Eye (tissue), 1 donor: ENCODE measurements at regions not wholly inside any gene's neighbourhood (a gene's known extent, or its start where the extent isn't known, plus 50 kb on each side); places are given as distances from the start of the nearest gene placed in this dataset.

Source experiments
- DNase-seq: peaks from one replicate; pipeline ENCODE4 v3.0.0-alpha.2; 2015

DNA sequence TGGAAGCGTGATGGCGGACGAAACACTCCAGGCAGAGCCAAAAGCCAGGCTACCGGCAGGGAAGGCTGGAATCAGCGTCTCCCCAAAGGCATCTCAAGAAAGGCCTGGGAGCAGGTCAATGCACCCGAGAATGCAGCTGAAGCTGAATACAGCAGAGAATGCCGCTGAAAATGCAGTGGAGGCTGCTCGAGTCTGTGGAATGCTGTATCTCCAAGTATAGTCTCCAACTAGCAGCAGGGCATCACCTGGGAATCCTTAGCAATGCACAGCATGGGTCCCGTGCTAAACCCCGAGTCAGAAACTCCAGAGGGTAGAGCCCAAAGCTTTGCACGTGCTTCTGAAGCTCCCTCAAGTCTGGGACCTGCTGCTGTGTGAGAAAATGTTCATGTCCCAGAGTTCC, 191.1 kb upstream of the ALKAL2 start:
- no peak for DNase-seq

DNA sequence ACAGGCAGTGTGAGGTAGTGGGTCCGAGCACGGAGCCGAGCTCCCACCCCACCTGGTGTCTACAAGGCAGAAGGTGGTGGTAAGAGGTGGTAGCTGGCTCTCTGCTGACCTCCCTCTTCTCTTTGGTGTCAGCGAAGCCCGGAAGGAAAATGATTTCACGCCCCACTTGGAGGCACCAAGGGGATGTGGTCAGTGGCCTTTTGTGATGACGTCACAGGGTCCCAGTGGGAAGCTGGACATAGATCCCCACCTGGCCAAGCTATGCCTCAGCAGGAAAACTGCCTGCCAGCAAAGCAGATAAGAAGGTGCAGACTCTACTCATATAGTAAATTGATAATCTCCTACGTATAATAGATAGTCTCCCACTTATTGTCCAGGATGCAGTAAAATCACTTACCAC, 183.7 kb upstream of the ALKAL2 start:
- no peak for DNase-seq

DNA sequence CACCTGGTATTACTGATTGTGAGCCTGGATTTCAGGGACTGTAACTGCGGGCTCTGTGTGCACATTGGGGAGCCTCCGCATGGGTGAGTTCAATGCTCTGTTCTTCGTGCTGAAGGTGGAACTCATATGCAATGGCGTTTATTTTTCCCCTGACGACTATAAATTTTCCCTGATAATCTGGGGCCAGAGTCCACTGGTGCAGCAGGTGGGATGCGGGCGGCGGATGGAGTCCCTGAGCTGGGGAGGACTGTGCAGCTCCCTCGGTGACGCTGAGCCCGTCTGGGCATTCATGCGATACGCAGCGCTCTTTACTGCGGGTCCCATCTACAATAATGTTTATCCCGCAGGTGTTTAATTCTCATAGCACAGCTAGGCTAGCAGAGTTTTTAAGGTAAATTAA, 181.6 kb upstream of the ALKAL2 start:
- no peak for DNase-seq

DNA sequence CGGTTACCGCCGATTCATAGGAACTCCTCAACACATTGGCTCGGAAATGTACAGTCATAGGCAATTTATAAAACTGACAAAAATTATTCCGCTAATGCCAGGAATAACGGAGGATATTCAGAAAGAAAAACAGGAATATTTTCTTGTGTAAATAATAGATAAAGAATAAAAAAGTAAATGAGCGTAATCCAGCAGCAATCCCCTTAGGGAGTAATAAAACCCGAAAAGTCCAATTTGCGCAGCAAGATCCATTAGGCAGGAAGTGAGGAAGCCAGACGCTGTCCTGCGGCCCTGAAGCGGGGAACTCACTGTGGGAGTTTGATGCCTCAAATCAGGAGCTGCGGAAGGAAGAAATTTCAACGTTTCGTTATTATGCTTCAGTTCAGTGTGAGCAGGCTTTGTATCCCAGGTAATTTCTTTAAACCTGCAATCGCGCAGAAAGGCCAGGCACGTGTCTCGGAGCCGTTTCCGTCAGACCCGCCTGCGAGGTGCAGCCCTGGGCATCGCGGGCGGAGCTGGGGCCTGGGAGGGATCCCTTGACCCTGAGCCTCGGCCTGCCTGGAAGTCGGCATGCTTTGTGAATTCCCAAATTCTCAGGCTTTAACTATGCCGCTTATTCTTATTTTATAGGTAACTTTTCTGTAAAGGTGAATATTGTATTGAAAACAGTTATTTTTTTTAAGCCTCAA, 180.9 kb upstream of the ALKAL2 start:
- DNase-seq, result peak; percentile 47

DNA sequence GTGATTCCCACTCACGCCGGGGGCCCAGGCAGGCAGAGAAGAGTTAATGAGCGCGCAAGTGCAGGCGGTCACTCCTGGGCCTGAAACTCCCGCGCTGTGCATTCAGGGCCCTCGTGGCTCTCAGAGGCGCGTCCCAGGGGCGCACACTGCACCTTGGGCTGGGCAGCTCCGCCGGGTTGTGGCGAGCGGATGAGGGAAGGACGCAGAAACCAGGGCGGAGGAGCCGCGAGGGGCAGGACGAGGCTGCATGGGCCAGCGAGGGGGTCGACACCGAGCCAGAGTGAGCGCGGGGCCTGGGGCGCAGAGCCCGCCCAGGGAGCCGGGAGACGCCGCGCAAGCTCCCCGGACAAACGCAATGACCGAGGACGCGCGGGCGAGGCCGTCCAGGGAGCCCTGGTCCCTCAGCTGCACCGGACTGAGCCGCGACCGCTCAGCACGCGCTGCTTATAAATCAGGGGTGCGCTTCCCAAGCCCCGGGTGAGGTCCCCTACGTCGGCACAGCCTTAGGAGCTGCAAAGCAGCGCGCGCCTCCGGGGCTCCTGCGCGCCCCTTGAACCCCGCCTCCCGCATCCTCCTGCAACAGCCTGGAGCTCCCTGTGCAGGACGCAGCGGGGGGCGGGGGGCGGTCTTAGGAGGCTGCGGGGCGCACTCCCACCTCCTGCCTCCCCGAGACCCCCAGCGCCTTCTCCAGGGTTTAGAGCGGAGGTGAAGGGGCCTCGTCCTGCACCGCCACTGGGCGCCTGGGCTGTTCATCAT, 180.2 kb upstream of the ALKAL2 start:
- DNase-seq, result peak; percentile 64

DNA sequence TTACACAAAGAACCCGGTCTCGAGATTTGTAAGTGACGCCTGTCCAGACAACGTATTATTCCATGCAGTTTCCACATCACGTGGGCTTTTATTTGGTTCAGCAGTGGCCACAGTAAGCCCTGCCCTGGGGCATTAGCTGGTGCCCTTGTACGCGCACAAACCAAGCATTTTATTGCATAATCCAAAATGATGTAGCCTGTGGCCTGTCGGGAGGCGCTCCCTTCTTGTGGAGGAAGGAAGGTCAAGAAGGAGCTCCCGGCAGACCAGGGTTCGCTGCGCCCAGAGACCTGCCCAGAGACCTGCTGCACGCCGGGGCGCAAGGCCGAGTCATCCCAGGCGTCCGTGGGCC, 179.6 kb upstream of the ALKAL2 start:
- no peak for DNase-seq

DNA sequence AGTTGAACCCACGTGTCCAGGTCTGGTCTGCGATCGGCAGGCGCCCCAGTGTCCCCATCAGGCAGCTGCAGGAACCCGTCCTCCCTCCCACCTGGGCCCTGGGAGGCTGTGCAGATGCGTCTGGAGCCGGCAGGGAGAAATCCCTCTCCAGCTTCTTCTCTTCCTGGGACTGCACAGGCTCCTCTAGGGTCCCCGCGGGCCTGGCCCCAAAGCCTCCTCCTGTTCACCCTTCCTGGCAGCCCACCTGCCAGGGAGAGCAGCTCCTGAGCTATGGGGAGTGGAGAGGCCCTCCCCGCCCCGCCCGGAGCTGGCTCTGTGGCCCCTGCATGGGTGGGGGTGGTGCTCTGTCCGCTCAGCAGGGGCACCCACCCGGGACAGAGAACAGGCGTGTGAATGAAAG, 179.2 kb upstream of the ALKAL2 start:
- DNase-seq, result no peak

DNA sequence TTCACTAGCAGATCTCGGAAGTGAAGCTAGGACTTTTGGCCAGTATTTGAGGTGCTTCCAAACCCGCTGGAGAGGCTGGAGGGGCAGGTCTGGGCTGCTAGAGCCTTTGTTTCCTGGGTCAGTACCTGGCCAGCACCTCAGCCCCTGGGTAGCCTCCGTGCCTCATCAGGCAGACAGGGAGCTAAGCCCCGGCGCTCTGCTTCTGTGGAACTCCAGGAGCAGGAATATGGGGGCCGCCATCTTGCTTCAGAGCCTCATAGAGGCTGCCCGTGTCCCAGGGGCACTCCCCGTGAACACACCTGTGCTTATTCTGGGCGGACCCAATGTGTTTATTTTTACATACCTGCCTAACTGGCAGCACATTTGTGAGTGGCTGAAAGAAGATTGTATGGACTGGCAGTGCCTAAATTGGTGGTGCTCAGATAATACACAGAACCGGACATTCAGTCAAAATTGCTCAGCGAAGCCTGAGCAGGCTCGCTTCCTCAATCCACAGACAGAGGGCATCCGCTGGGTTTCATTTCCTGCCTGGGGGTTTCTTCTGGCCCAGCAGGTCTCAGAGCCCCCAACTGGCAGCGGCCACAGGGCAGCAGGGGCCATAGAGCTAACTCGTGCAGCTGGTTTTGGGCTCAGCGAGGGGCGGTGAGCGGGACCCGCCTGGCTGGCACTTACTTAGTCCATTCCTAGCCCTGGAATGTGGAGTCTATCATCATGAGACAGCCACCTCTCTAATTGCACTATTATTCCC, 176.8 kb upstream of the ALKAL2 start:
- no peak for DNase-seq

DNA sequence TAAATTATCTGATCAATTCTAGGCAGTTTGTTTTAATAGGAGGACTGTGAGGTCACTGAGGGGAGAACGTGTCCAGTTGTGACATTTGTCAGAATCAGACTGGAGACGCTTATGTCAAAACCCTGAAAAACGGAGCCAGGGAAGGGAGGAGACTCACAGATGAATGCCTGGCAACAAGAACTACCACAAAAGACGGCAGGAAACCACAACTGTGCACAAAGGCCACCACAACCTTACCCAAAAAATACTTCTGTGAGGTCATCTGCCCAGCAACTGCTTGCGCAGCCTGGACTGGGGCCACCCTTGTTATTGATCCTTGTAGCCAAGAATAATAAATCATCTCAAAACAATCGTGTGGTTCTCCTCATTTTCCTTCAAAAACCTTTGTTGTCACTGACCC, 173.0 kb upstream of the ALKAL2 start:
- DNase-seq, result no peak

DNA sequence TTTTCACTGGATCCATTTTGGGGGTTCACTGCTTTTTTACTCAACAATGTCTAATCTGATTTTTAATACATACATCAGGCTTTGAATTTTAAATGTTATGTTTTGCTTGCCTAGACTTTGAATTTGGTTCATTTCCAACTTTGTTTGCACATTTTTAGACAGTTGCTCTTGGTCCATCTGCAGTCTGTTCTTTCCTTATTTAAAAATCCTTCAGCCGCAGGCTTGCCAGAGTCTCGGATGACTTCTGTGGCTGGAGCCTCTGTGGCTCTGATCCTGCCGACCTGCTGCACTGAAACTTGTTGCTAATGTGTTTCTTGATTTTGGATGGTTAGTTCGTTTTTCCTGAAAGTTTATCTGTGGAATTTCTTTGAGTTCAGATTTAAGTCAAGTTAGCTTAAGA, 172.0 kb upstream of the ALKAL2 start:
- DNase-seq, result no peak

DNA sequence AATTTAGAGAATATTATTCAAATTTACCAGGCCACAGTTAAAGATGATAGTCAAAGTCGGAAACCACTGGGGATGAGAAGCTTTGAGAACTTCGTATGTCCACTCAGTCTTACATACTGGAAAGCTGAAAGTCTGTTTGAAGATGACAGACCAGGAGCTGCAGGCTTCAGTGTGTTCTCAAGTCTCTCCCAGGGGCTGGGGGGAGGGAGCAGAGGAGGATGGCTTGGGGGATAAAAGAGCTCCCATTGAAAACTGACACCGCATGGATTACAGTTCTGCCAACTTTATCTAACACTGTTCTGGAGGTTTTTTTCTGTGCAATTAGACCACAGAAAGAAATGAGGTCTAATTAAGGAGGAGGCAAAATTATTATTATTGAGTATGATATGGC, 170.5 kb upstream of the ALKAL2 start:
- no peak for DNase-seq

DNA sequence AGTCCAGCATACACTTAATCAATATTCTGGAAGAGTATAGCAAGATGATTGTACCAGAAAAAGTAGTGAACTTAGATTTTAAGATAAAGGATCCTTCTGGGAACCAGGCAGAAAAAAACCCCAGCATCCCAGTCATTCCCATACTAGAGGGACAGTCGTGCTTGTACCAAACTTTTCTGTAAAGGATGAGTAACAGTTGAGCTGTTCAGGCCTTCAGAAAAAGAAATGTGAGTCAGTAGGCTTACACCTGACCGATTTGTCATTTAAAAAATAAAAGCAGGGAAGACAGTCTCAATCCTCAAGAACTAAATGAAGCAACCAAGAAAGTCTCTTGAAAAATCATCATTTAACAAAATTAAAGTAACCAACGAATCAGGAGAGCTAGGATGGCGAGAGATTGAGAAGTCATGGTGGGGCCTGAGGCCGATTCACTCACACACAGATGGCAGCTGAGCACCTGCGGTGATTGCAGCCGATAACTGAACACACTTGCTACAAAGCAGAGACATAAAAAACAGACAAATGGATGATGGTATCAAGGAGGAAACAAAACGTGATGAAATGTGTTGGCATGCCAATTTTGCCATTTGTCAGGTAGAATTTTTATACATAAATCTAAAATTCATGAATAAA, 170.0 kb upstream of the ALKAL2 start:
- no peak for DNase-seq

DNA sequence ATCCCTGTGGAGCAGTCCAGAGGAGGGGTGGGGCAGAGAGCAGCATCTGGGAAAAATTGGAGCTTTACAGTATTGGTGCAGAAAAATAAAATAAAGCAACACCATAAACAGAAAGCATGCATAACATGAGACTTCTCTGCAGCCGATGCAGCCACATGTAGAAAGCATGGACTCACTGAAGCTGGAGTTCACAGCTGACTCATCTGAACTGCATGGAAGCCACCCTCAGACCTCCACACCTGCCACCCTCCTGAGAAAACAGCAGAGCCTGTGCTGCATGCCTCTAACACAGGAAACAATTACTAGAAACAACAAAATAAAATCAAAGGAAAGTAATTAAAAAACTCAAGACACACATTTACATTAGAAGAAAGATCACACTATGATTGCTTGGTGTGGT, 169.4 kb upstream of the ALKAL2 start:
- no peak for DNase-seq

DNA sequence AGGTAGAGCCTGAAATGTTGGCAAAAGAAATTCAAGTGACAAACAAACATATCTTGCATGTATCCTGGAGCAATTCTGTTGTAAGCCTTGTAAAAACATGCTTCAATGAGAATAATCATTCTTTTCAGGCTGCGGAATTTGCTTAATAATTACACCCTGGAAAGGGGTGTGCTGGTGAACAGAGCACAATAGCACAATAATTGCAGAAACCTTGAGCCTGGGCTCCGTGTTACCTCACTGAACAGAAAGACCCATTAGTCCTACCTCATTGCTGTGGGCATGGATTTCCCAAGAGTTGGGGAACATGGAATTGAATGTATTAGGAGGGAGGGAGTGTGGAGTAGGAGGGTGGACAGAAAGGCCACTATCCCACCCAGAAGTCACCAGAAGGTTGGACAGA, 168.0 kb upstream of the ALKAL2 start:
- no peak for DNase-seq

DNA sequence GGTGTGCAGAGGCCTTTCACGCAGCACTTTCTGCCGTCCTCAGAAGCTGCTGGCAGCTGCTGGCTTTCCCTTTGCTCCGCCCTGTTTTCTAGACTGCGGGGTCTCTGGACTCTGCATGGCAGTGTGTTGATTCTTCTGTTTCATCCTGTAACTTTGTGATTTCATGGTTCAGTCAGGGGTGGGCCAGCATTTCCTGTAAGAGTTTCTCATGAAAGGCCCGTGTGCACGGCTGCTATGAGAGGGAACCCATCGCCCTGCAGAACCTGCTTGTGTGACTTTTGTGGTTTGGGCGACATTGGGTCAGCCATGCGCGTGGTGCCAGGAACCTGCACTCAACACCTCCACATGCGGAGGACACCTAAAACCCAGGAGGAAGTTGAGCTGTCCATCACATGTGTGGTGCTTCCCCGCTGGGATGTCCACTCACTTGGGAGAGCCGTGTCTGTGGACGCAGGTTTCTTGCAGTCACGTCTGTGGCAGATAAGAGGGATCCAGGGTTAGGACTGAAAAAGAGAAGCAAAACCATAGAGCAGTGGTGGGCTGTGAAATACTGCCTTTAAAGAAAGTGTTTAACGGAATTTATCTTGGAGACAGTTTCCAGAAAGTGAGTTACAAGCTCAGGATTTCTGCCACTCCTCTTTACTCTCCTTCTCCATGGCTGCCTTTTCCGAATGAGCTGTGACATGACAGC, 167.3 kb upstream of the ALKAL2 start:
- peak; percentile 35 for DNase-seq

DNA sequence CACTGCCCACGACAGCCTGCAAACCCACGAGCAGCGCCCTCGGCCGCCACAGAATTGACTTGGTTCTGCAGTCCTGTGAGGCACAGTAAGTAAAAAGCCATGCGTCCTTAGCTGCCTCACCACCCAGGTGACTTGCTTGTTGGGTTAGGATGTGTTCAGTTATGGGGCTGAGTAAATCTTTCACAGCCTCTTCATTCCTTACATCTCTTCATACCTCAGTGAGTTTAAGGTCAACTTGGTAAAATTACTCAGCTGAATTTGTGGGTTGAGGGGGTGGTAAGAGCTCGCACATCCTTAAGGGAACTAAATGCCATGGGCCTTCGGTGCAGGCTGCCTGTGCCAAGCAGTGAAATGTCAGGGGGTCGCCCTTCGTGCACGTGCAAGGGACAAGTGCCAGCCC, 165.2 kb upstream of the ALKAL2 start:
- no peak for DNase-seq

DNA sequence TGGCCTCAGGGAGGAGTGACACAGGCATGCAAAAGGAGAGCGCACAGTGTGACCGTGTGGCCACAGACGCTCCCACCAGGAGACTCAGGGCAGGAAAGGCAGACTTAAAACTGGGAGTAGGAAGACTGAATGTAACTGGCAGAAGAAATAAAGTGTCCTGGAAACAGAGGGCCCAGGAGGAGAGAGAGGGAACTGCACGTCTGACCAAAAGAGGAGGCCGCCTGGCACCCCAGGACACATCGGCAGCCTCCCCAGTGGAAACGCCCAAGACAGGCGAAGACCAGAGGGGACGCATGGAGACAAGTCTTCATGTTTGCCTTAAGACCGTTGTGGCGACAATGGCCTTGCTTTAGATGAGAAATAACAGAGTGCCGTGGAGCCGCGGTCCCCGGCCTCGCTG, 163.6 kb upstream of the ALKAL2 start:
- no peak for DNase-seq

DNA sequence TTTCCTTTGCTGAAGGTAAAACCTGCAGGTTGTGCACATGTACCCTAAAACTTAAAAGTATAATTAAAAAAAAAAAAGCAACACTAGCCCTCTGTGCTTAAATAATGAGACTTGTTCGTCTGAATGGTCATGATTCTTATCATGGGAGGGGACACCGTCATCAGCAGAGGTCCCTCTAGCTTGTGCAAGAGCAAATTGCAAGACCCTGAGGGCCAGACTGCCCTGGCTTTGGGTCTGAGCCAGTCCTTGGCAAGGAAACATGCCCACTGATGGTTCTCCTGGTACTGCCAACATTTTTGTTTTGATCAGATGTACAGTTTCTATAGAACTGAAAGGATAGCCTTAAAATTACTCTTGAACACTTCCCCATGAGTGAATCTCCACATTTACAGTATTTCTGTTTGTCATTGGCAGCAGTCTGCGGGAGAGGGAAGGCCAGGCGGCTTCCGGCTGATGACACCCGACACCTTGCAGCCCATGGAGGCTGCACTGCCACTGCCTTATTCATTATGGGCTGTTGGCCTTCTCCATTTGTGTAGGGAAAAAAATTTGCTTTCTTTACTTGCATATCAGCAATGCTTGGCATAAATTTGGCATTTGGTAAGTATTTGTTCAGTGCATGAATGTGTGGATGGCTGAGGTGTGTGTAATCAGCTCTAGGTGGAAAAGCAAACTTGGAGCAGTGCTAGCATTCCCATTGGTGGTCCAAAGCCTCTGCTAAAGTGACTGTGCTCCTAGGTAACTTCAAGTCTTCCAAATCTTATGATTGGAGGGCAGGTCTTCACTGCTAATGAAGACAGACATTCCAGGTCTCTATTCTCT, 161.6 kb upstream of the ALKAL2 start:
- no peak for DNase-seq

DNA sequence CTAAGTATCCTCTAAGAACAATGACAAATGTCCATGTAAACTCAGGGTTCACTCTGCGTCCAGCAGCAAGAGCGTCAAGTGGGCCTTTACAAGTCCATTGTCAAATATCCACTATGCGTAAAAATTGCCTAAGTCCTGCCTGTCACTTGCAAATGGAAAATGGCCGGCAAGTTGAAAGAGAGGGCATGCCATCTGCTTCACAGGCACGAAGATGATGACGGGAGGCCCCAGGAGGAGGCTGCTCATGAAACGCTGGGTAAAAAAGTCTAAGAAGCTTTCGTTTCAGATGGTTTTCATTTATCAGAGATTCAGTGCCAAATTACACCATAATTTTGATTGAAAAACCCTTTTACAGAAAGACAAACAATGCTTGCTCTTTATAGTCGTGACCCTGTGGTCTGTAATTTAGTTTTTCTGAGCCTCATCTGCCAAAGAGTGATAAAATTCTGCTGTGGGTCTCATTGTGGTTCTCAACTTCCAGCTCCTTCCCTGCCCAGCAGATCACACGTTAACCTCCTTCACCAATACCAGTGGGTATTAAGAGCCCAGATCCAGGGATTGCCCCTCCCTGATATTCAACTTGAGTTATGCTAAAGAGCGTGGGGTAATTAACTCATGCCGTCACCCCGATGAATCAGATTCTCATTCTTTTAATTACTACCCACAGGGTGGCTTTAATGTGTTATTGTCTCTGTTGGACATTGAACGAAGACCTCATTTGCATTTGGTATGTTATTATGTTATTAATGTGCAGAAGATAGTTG, 160.2 kb upstream of the ALKAL2 start:
- peak; percentile 83 for DNase-seq

DNA sequence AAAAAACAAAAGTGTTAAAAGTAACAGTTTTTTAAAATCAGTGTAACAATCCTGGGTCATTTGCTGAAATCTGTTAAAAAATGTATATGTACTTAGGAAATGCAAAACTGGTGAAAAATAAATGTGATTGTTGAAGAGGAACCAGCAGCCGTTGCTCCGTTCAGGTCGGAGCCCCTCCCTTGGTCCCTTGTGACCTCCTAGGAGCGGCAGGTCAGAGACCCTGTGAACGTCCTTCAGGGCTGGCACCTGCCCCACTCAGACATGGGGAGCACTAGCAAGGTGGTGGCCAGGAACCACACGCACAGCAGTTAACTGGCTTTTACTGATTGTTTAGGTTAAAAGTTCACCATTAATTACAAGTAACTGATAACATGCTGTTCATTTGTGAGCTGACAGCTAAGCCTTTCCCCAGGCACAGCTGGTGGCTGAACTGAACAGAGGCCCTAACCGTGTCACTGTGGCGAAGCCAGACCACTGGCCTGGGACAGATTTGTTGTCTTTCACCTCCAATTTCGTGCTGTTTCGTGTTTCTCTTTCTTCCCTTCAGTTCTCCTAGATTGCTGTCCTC, 159.2 kb upstream of the ALKAL2 start:
- peak; percentile 43 for DNase-seq

DNA sequence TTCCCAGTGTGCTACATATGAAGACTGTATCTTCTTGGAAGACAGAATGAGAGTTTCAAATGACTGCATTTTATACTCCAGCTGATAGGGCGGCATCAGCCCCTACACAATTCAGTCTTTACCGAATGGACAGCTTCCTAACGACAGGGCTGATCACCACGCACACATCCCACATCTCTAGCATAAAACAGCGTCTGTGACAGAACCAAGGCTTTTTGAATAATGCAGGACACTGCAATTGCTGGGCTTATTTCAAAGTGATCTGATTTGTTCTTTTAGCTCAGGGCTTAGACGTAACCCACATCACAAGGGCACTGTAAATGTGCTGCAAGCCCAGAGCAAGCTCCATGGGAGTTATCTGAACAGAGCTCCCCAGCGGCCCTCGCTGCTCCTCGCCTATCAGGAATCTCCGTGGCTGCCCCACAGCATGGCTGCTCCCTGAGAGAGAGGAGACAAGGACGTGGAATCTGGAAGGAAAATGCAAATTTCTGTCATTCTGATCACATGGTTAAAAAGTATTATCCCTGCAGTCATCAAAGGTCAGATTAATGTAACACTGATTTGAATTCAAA, 158.5 kb upstream of the ALKAL2 start:
- peak; percentile 64 for DNase-seq
